ENCODE measurements at regions not wholly inside any gene's neighbourhood (a gene's known extent, or its start where the extent isn't known, plus 50 kb on each side); places are given as distances from the start of the nearest gene placed in this dataset.
A peak's percentile ranks its signal among the peaks of the same experiment; 100 is the strongest.

GRCh38 chr16:49023050-49023449, 258.6 kb downstream of the CBLN1 start:
- peaks cover 88% of the 10 kb centered on the region for H3K4me1 Mint-ChIP-seq
- peaks cover 8% of the 10 kb centered on the region for H3K9me3 Mint-ChIP-seq
- H3K27me3 Mint-ChIP-seq (ENCODE audit: low read depth, poor library complexity), result peaks cover 21% of the 10 kb centered on the region
- no peaks in the 10 kb centered on the region for H3K36me3 Mint-ChIP-seq (ENCODE audit: low read depth)
- H3K4me3 Mint-ChIP-seq, result peak overlapping the region; percentile 36
- peak overlapping the region; percentile 27 for H3K27ac Mint-ChIP-seq
- TF ChIP-seq CTCF (IDR thresholded peaks at IDR 0.05), result no peak
- no peak for DNase-seq

- Mint-ChIP-seq H3K27me3 (ENCODE audit: low read depth, poor library complexity) (peaks cover 18% of the 10 kb centered on the region), H3K27ac (no peak overlapping the region), H3K4me3 (no peak overlapping the region), H3K36me3 (ENCODE audit: low read depth) (no peaks in the 10 kb centered on the region), H3K4me1 (peaks cover 88% of the 10 kb centered on the region), H3K9me3 (peaks cover 8% of the 10 kb centered on the region)
- TF ChIP-seq CTCF (IDR thresholded peaks at IDR 0.05), result no peak
- no peak for DNase-seq
These were observed 259.2 kb downstream of the CBLN1 start for GRCh38 chr16:49022351-49022963.

GRCh38 chr16:49021136-49021535, 260.5 kb downstream of the CBLN1 start:
- peaks cover 5% of the 10 kb centered on the region for H3K9me3 Mint-ChIP-seq
- DNase-seq, result peak; percentile 18
- H3K27me3 Mint-ChIP-seq (ENCODE audit: low read depth, poor library complexity), result peaks cover 13% of the 10 kb centered on the region
- peaks cover 78% of the 10 kb centered on the region for H3K4me1 Mint-ChIP-seq
- no peaks in the 10 kb centered on the region for H3K36me3 Mint-ChIP-seq (ENCODE audit: low read depth)
- no peak overlapping the region for H3K27ac Mint-ChIP-seq
- H3K4me3 Mint-ChIP-seq, result peak overlapping the region; percentile 19
- no peak for TF ChIP-seq CTCF (IDR thresholded peaks at IDR 0.05)

GRCh38 chr16:49020436-49020835, 261.2 kb downstream of the CBLN1 start:
- peak overlapping the region; percentile 85 for H3K27ac Mint-ChIP-seq
- H3K27me3 Mint-ChIP-seq (ENCODE audit: low read depth, poor library complexity), result peaks cover 12% of the 10 kb centered on the region
- no peak for TF ChIP-seq CTCF (IDR thresholded peaks at IDR 0.05)
- DNase-seq, result no peak
- H3K4me1 Mint-ChIP-seq, result peaks cover 74% of the 10 kb centered on the region
- H3K36me3 Mint-ChIP-seq (ENCODE audit: low read depth), result no peaks in the 10 kb centered on the region
- peak overlapping the region; percentile 26 for H3K4me3 Mint-ChIP-seq
- H3K9me3 Mint-ChIP-seq, result peaks cover 3% of the 10 kb centered on the region

- no peak for TF ChIP-seq CTCF (IDR thresholded peaks at IDR 0.05)
- H3K4me3 Mint-ChIP-seq, result peak overlapping the region; percentile 76
- DNase-seq, result no peak
- H3K4me1 Mint-ChIP-seq, result peaks cover 68% of the 10 kb centered on the region
- peak overlapping the region; percentile 94 for H3K27ac Mint-ChIP-seq
- H3K27me3 Mint-ChIP-seq (ENCODE audit: low read depth, poor library complexity), result peaks cover 7% of the 10 kb centered on the region
- no peaks in the 10 kb centered on the region for H3K36me3 Mint-ChIP-seq (ENCODE audit: low read depth)
- H3K9me3 Mint-ChIP-seq, result peaks cover 2% of the 10 kb centered on the region
These were observed 261.8 kb downstream of the CBLN1 start for GRCh38 chr16:49019831-49020230.

GRCh38 chr16:49019081-49019633, 262.5 kb downstream of the CBLN1 start:
- peak; percentile 83 for DNase-seq
- Mint-ChIP-seq H3K27me3 (ENCODE audit: low read depth, poor library complexity) (peaks cover 5% of the 10 kb centered on the region), H3K27ac (peak overlapping the region; percentile 94), H3K9me3 (no peaks in the 10 kb centered on the region), H3K36me3 (ENCODE audit: low read depth) (no peaks in the 10 kb centered on the region), H3K4me3 (peak overlapping the region; percentile 76), H3K4me1 (peaks cover 61% of the 10 kb centered on the region)
- no peak for TF ChIP-seq CTCF (IDR thresholded peaks at IDR 0.05)

Measured in nephron progenitor cell (in vitro differentiated cells).